ENCODE measurements at regions not wholly inside any gene's neighbourhood (a gene's known extent, or its start where the extent isn't known, plus 50 kb on each side); places are given as distances from the start of the nearest gene placed in this dataset.

DNA sequence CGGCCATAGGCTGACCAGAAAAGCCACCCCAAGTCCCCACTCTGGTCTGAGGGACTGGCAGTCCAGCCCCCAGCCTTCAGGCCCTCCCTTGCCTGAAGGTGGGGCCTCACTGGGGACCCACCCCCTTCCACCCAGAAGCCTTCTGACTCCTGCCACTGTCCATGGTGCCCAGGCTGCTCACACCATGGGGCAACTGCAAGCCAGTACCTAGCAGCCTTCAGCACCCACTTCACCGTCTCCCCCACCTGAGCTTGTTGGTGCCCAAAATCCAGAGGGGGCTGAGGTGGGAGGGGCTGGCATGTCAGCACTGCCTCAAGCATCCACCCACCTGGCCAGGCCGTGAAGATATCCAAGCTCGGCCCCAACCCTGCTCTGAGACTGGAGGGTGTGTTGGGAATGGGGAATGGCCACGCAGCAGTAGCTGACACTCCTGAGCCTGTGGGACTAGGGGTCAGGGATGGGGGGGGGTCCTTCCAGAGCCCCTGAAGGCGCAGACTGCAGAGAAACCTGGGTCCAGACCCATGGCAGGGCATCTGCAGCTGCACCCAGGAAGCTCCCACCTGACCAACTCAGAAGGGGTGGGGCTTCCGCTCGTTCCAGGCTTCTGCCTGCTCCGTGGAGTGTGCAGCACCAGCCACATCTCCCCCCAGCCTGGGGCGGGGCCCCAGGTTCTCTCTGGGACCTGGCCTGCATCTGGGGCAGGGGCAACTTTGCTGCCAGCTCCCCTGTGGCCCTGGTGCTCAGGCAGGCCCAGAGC, 942.1 kb upstream of the EPHA7 start:
- TF ChIP-seq, protein P1, sequence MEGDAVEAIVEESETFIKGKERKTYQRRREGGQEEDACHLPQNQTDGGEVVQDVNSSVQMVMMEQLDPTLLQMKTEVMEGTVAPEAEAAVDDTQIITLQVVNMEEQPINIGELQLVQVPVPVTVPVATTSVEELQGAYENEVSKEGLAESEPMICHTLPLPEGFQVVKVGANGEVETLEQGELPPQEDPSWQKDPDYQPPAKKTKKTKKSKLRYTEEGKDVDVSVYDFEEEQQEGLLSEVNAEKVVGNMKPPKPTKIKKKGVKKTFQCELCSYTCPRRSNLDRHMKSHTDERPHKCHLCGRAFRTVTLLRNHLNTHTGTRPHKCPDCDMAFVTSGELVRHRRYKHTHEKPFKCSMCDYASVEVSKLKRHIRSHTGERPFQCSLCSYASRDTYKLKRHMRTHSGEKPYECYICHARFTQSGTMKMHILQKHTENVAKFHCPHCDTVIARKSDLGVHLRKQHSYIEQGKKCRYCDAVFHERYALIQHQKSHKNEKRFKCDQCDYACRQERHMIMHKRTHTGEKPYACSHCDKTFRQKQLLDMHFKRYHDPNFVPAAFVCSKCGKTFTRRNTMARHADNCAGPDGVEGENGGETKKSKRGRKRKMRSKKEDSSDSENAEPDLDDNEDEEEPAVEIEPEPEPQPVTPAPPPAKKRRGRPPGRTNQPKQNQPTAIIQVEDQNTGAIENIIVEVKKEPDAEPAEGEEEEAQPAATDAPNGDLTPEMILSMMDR (IDR thresholded peaks at IDR 0.05; ENCODE audit: low read depth, low read length) = no peak
- no peak for TF ChIP-seq EZH2phosphoT487 (IDR thresholded peaks at IDR 0.05; ENCODE audit: low read depth)

Measured in OCI-LY3 (cell line).